Lung microvascular endothelial cell (primary cell): ENCODE measurements at regions not wholly inside any gene's neighbourhood (a gene's known extent, or its start where the extent isn't known, plus 50 kb on each side); places are given as distances from the start of the nearest gene placed in this dataset.
"Not testable (repeated sequence)": the region's sequence is repeated elsewhere in the genome, so short reads cannot be mapped to it uniquely, and the experiment has no call there.

Source experiments
- DNase-seq, 2 donors: peaks; one replicate each; pipeline versions ENCODE4 v3.0.0 to v3.0.0-alpha.2; 2010; ENCODE audit warnings: low read depth in 2 of 2

- DNase-seq: not testable (repeated sequence)
These were observed 84.7 kb downstream of the METTL2B start for GRCh38 chr7:128561116-128561722.

GRCh38 chr7:128562795-128563194 is 86.2 kb downstream of the METTL2B start:
- not testable (repeated sequence) for DNase-seq

- DNase-seq: not testable (repeated sequence)
These were observed 87.7 kb downstream of the METTL2B start for GRCh38 chr7:128564123-128564700.

GRCh38 chr7:128564932-128565864 is 88.7 kb downstream of the METTL2B start:
- DNase-seq: not testable (repeated sequence)

- DNase-seq: not testable (repeated sequence)
These were observed 96.8 kb upstream of the GARIN1A start for GRCh38 chr7:128575277-128575676.

- DNase-seq: not testable (repeated sequence)
These were observed 95.1 kb upstream of the GARIN1A start for GRCh38 chr7:128576953-128577352.

GRCh38 chr7:128579843-128580242 is 92.2 kb upstream of the GARIN1A start:
- DNase-seq: not testable (repeated sequence)

- peak in 1 of 2 donors; percentile 69 for DNase-seq
These were observed 91.0 kb upstream of the GARIN1A start for GRCh38 chr7:128581100-128581499.

GRCh38 chr7:128581825-128582561 is 90.1 kb upstream of the GARIN1A start:
- DNase-seq: not testable (repeated sequence)

- DNase-seq: not testable (repeated sequence)
These were observed 85.4 kb upstream of the GARIN1A start for GRCh38 chr7:128586715-128587114.

GRCh38 chr7:128591705-128592104 is 80.4 kb upstream of the GARIN1A start:
- no peak for DNase-seq

- DNase-seq: not testable (repeated sequence)
These were observed 79.9 kb upstream of the GARIN1A start for GRCh38 chr7:128592209-128592608.

- not testable (repeated sequence) for DNase-seq
These were observed 78.0 kb upstream of the GARIN1A start for GRCh38 chr7:128594061-128594460.

- not testable (repeated sequence) for DNase-seq
These were observed 75.6 kb upstream of the GARIN1A start for GRCh38 chr7:128596336-128597128.

- not testable (repeated sequence) for DNase-seq
These were observed 73.1 kb upstream of the GARIN1A start for GRCh38 chr7:128598946-128599345.

GRCh38 chr7:128608678-128609421 is 63.2 kb upstream of the GARIN1A start:
- DNase-seq: peak; percentile 13 to 52

GRCh38 chr7:128613366-128613765 is 58.7 kb upstream of the GARIN1A start:
- not testable (repeated sequence) for DNase-seq

GRCh38 chr7:128614812-128615211 is 57.3 kb upstream of the GARIN1A start:
- DNase-seq: not testable (repeated sequence)

GRCh38 chr7:128616799-128617198 is 55.3 kb upstream of the GARIN1A start:
- not testable (repeated sequence) for DNase-seq
